H9 (cell line): ENCODE measurements at regions not wholly inside any gene's neighbourhood (a gene's known extent, or its start where the extent isn't known, plus 50 kb on each side); places are given as distances from the start of the nearest gene placed in this dataset.

Experiments
- DNase-seq: peaks from one replicate; pipeline ENCODE4 v3.0.0-alpha.2; 2017
- H2AFZ ChIP-seq: one replicate; pipeline ENCODE4 v1.6.1; 2013; ENCODE audit warnings: mild to moderate bottlenecking, low read length, control low read depth, moderate library complexity
- H2AK5ac ChIP-seq: 2 replicates; pipeline ENCODE4 v1.6.1; 2013; ENCODE audit warnings: low read length, control low read depth, mixed read lengths; ENCODE audit not compliant: insufficient read length
- H2BK120ac ChIP-seq: one replicate; pipeline ENCODE4 v1.6.1; 2013; ENCODE audit warnings: low read depth, mild to moderate bottlenecking, low read length, control low read depth, inconsistent platforms; ENCODE audit not compliant: poor library complexity, severe bottlenecking
- H2BK12ac ChIP-seq: 2 replicates; pipeline ENCODE4 v1.6.1; 2013; ENCODE audit warnings: low read length, control low read depth, mixed read lengths, low read depth; ENCODE audit not compliant: insufficient read length
- H2BK15ac ChIP-seq: 2 replicates; pipeline ENCODE4 v1.6.1; 2013; ENCODE audit warnings: low read depth, low read length, control low read depth
- H2BK20ac ChIP-seq: one replicate; pipeline ENCODE4 v1.6.1; 2013; ENCODE audit warnings: low read depth, mild to moderate bottlenecking, low read length, control low read depth, inconsistent platforms; ENCODE audit not compliant: poor library complexity, severe bottlenecking
- H2BK5ac ChIP-seq: 2 replicates; pipeline ENCODE4 v1.6.1; 2013; ENCODE audit warnings: low read length, control low read depth, mixed read lengths; ENCODE audit not compliant: insufficient read length
- H3K14ac ChIP-seq: 2 replicates; pipeline ENCODE4 v1.6.1; 2013; ENCODE audit warnings: low read length, control low read depth; ENCODE audit not compliant: insufficient read depth
- H3K18ac ChIP-seq: 2 replicates; pipeline ENCODE4 v1.6.1; 2013; ENCODE audit warnings: low read depth, mild to moderate bottlenecking, mixed read lengths, low read length, control low read depth; ENCODE audit not compliant: insufficient read length
- H3K23ac ChIP-seq: 2 replicates; pipeline ENCODE4 v1.6.1; 2013; ENCODE audit warnings: low read length, control low read depth, mixed read lengths, low read depth; ENCODE audit not compliant: insufficient read length
- H3K23me2 ChIP-seq: 2 replicates; pipeline ENCODE4 v1.6.1; 2013; ENCODE audit warnings: low read depth, mild to moderate bottlenecking, mixed read lengths, low read length, control low read depth; ENCODE audit not compliant: insufficient read length, poor library complexity, severe bottlenecking
- H3K27ac ChIP-seq: 2 replicates; pipeline ENCODE4 v1.5.1; 2013; ENCODE audit warnings: low read length, control low read depth, mixed read lengths, low read depth; ENCODE audit not compliant: insufficient read length
- H3K27me3 ChIP-seq: 2 replicates; pipeline ENCODE4 v1.6.1; 2013; ENCODE audit warnings: low read length, control low read depth, inconsistent platforms; ENCODE audit not compliant: insufficient read depth
- H3K4ac ChIP-seq: 2 replicates; pipeline ENCODE4 v1.6.1; 2013; ENCODE audit warnings: low read depth, mild to moderate bottlenecking, control low read depth, inconsistent platforms, low read length, moderate library complexity
- H3K4me1 ChIP-seq: 2 replicates; pipeline ENCODE4 v1.6.1; 2013; ENCODE audit warnings: low read length, control low read depth, inconsistent platforms; ENCODE audit not compliant: insufficient read depth
- H3K4me2 ChIP-seq: 2 replicates; pipeline ENCODE4 v1.6.1; 2013; ENCODE audit warnings: low read length, control low read depth, mixed read lengths; ENCODE audit not compliant: insufficient read length, insufficient read depth
- H3K56ac ChIP-seq: 2 replicates; pipeline ENCODE4 v1.6.1; 2013; ENCODE audit warnings: low read depth, mild to moderate bottlenecking, mixed read lengths, low read length, control low read depth; ENCODE audit not compliant: insufficient read length
- H3K79me1 ChIP-seq: 2 replicates; pipeline ENCODE4 v1.6.1; 2013; ENCODE audit warnings: low read depth, mild to moderate bottlenecking, moderate library complexity, low read length, control low read depth, inconsistent platforms; ENCODE audit not compliant: insufficient read depth, poor library complexity, severe bottlenecking
- H3K79me2 ChIP-seq: 2 replicates; pipeline ENCODE4 v1.6.1; 2013; ENCODE audit warnings: low read length, control low read depth, inconsistent platforms; ENCODE audit not compliant: insufficient read depth
- H3K9ac ChIP-seq: 2 replicates; pipeline ENCODE4 v1.6.1; 2013; ENCODE audit warnings: low read length, control low read depth, mixed read lengths; ENCODE audit not compliant: insufficient read length; ENCODE audit errors: extremely low read depth
- H3K9me3 ChIP-seq: one replicate; pipeline ENCODE4 v1.6.1; 2013; ENCODE audit warnings: low read depth, low read length, inconsistent platforms; ENCODE audit not compliant: control insufficient read depth
- H3T11ph ChIP-seq: one replicate; pipeline ENCODE4 v1.6.1; 2013; ENCODE audit warnings: mild to moderate bottlenecking, low read length, control low read depth, inconsistent platforms
- H4K20me1 ChIP-seq: one replicate; pipeline ENCODE4 v1.6.1; 2013; ENCODE audit not compliant: control insufficient read depth, insufficient read length, insufficient read depth
- H4K5ac ChIP-seq: 2 replicates; pipeline ENCODE4 v1.6.1; 2013; ENCODE audit warnings: low read depth, mild to moderate bottlenecking, mixed read lengths, low read length, control low read depth; ENCODE audit not compliant: insufficient read length
- H4K8ac ChIP-seq: replicated peaks from 2 replicates; pipeline ENCODE4 v1.6.1; 2013; ENCODE audit warnings: low read length, control low read depth, mixed read lengths, low read depth; ENCODE audit not compliant: insufficient read length
- H4K91ac ChIP-seq: 2 replicates; pipeline ENCODE4 v1.6.1; 2013; ENCODE audit warnings: low read depth, mild to moderate bottlenecking, moderate library complexity, mixed read lengths, low read length, control low read depth; ENCODE audit not compliant: insufficient read length
- H3K27ac Mint-ChIP-seq, 3 experiments: 2 replicates in 2 of 3; 3 replicates in 1 of 3; pipeline ENCODE4 v1.8.0; 2020 to 2021; ENCODE audit warnings: mixed read lengths in 3 of 3, mild to moderate bottlenecking in 1 of 3, moderate library complexity in 1 of 3
- H3K27me3 Mint-ChIP-seq: 2 replicates; pipeline ENCODE4 v1.8.0; 2021; ENCODE audit warnings: low read depth, mild to moderate bottlenecking, moderate library complexity, mixed read lengths
- H3K36me3 Mint-ChIP-seq, 3 experiments: 2 replicates in 2 of 3; 3 replicates in 1 of 3; pipeline ENCODE4 v1.8.0; 2020 to 2021; ENCODE audit warnings: low read depth in 3 of 3, mixed read lengths in 3 of 3; ENCODE audit not compliant: insufficient read depth in 1 of 3
- H3K4me1 Mint-ChIP-seq, 2 experiments: 2 replicates each; pipeline ENCODE4 v1.8.0; 2020; ENCODE audit warnings: mixed read lengths in 2 of 2
- H3K4me3 Mint-ChIP-seq, 2 experiments: 2 replicates in 1 of 2; 3 replicates in 1 of 2; pipeline ENCODE4 v1.8.0; 2020 to 2021; ENCODE audit warnings: mild to moderate bottlenecking in 2 of 2, mixed read lengths in 2 of 2, moderate library complexity in 1 of 2
- H3K9me3 Mint-ChIP-seq, 2 experiments: 2 replicates in 1 of 2; 3 replicates in 1 of 2; pipeline ENCODE4 v1.8.0; 2020; ENCODE audit warnings: mild to moderate bottlenecking in 2 of 2, mixed read lengths in 2 of 2, moderate library complexity in 1 of 2
- WGBS: extraction: QIAGEN DNeasy Blood & Tissue Kit; methylation state at CpG from one replicate; pipeline ENCODE4 v1.1.7; 2013; ENCODE audit warnings: missing lambda C conversion rate, low lambda C conversion rate, mixed read lengths; ENCODE audit not compliant: insufficient read length; ENCODE audit errors: extremely low coverage; 5-methylcytosine and 5-hydroxymethylcytosine counted together
- TF ChIP-seq, protein P1 (sequence below): fragments of 200-600 bp; sonication (generic); conservative IDR thresholded peaks from 3 replicates; pipeline ENCODE4 v1.8.0; 2021; ENCODE audit warnings: antibody characterized with exemption, mild to moderate bottlenecking

DNA sequence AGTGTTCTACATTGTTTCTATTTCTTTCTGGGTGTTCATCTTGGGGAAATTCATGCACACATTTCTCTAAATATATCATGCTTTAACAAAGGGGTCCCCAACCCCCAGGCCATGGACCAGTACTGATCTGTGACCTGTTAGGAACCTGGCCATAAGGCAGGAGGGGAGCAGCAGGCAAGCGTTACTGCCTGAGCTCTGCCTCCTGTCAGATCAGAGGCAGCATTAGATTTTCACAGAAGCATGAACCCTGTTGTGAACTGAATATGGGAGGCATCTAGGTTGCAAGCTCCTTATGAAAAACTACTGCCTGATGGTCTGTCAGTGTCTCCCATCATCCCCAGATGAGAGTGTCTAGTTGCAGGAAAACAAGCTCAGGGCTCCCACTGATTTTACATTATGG, 270.0 kb downstream of the AGTPBP1 start:
- no peak overlapping the region for H2BK12ac ChIP-seq
- no peak overlapping the region for H2AFZ ChIP-seq
- H4K20me1 ChIP-seq: no peaks in the 10 kb centered on the region
- H3K27me3 Mint-ChIP-seq: no peaks in the 10 kb centered on the region; the same call in 1 of the 2 replicates
- H2AK5ac ChIP-seq: no peak overlapping the region
- H3K56ac ChIP-seq: no peak overlapping the region
- peaks cover 7% of the 10 kb centered on the region in 2 experiments for H3K4me1 Mint-ChIP-seq
- no peaks in the 10 kb centered on the region for H3K79me2 ChIP-seq
- no peak overlapping the region for H3K9ac ChIP-seq
- no peaks in the 10 kb centered on the region for H3K27me3 ChIP-seq
- no peak overlapping the region for H3K14ac ChIP-seq
- peaks cover 13% of the 10 kb centered on the region for H3K9me3 ChIP-seq
- no peak overlapping the region for H3K27ac Mint-ChIP-seq
- peaks cover 2% of the 10 kb centered on the region; the same call in 1 of the 2 replicates for H3K4me1 ChIP-seq
- peaks cover 10 to 18% (median 15%) of the 10 kb centered on the region in 3 experiments for H3K36me3 Mint-ChIP-seq
- H3K4me2 ChIP-seq: no peak overlapping the region
- H3K4me3 Mint-ChIP-seq: no peak overlapping the region
- H3T11ph ChIP-seq: no peak overlapping the region
- DNase-seq: no peak
- H4K8ac ChIP-seq: no peak overlapping the region
- H2BK20ac ChIP-seq: no peak overlapping the region
- H3K9me3 Mint-ChIP-seq: peaks cover 16 to 17% of the 10 kb centered on the region in 2 experiments
- H3K23ac ChIP-seq: no peak overlapping the region
- no peak overlapping the region for H4K5ac ChIP-seq
- H2BK5ac ChIP-seq: no peak overlapping the region
- no peak overlapping the region for H2BK120ac ChIP-seq
- TF ChIP-seq, protein P1, sequence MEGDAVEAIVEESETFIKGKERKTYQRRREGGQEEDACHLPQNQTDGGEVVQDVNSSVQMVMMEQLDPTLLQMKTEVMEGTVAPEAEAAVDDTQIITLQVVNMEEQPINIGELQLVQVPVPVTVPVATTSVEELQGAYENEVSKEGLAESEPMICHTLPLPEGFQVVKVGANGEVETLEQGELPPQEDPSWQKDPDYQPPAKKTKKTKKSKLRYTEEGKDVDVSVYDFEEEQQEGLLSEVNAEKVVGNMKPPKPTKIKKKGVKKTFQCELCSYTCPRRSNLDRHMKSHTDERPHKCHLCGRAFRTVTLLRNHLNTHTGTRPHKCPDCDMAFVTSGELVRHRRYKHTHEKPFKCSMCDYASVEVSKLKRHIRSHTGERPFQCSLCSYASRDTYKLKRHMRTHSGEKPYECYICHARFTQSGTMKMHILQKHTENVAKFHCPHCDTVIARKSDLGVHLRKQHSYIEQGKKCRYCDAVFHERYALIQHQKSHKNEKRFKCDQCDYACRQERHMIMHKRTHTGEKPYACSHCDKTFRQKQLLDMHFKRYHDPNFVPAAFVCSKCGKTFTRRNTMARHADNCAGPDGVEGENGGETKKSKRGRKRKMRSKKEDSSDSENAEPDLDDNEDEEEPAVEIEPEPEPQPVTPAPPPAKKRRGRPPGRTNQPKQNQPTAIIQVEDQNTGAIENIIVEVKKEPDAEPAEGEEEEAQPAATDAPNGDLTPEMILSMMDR: no peak
- no peak overlapping the region for H2BK15ac ChIP-seq
- H3K23me2 ChIP-seq: no peaks in the 10 kb centered on the region
- H4K91ac ChIP-seq: no peak overlapping the region
- H3K79me1 ChIP-seq: no peaks in the 10 kb centered on the region
- no peak overlapping the region for H3K4ac ChIP-seq
- no peak overlapping the region for H3K27ac ChIP-seq
- H3K18ac ChIP-seq: no peak overlapping the region
- WGBS: no CpG with 5 or more reads among the region's 1 CpG
